Gastroesophageal sphincter (tissue), 3 donors: ENCODE measurements at regions not wholly inside any gene's neighbourhood (a gene's known extent, or its start where the extent isn't known, plus 50 kb on each side); places are given as distances from the start of the nearest gene placed in this dataset.

Experiments used
- POLR2AphosphoS5 ChIP-seq: sonication (generic); formaldehyde crosslinking; IDR thresholded peaks from one replicate; pipeline ENCODE4 v1.6.1; 2017; ENCODE audit warnings: antibody characterized with exemption
- TF ChIP-seq, protein P1 (sequence below), 4 experiments: fragments of 200-600 bp in 2 of 4; fragments of 450-650 bp in 2 of 4; sonication (generic) in 1 of 4; IDR thresholded peaks; one replicate each; pipeline ENCODE4 v1.5.1; 2017 to 2019; ENCODE audit warnings: antibody characterized with exemption in 4 of 4, mild to moderate bottlenecking in 2 of 4, moderate library complexity in 2 of 4

DNA sequence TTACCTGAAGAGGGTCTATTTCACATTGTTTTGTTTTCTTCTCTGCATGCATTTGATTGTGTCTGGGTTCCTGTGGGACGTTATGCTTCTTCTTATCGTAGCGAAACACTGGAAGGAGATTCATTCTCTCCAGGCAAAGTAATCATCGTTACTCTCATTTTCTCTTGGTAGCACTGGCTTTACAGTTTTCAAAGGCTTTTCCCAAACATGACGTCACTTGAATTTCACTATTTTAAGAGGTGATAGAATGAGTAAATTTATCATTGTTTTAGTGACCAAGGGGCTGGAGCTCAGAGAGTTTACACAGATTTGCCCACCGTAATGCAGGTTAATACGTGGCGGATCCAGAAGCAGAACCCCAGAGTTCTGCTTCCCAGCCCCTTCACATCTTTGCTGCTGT, 391.4 kb downstream of the DCDC2C start:
- TF ChIP-seq, protein P1, sequence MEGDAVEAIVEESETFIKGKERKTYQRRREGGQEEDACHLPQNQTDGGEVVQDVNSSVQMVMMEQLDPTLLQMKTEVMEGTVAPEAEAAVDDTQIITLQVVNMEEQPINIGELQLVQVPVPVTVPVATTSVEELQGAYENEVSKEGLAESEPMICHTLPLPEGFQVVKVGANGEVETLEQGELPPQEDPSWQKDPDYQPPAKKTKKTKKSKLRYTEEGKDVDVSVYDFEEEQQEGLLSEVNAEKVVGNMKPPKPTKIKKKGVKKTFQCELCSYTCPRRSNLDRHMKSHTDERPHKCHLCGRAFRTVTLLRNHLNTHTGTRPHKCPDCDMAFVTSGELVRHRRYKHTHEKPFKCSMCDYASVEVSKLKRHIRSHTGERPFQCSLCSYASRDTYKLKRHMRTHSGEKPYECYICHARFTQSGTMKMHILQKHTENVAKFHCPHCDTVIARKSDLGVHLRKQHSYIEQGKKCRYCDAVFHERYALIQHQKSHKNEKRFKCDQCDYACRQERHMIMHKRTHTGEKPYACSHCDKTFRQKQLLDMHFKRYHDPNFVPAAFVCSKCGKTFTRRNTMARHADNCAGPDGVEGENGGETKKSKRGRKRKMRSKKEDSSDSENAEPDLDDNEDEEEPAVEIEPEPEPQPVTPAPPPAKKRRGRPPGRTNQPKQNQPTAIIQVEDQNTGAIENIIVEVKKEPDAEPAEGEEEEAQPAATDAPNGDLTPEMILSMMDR (IDR thresholded peaks at IDR 0.05) = no peak
- no peak for TF ChIP-seq POLR2AphosphoS5
